Fibroblast of the aortic adventitia (primary cell): ENCODE measurements at regions not wholly inside any gene's neighbourhood (a gene's known extent, or its start where the extent isn't known, plus 50 kb on each side); places are given as distances from the start of the nearest gene placed in this dataset.

ENCODE experiments used
- DNase-seq: peaks from one replicate; pipeline ENCODE4 v3.0.0-alpha.2; 2010; ENCODE audit warnings: low read depth
- H3K4me3 ChIP-seq: 2 replicates; pipeline ENCODE4 v1.5.1; 2011; ENCODE audit warnings: low read depth, mild to moderate bottlenecking, control low read depth, low read length, moderate library complexity
- CTCF ChIP-seq: IDR thresholded peaks from 2 replicates; pipeline ENCODE4 v1.5.1; 2011; ENCODE audit warnings: mild to moderate bottlenecking, low read length, control low read depth, inconsistent platforms; ENCODE audit not compliant: insufficient read depth

- no peak overlapping the region for H3K4me3 ChIP-seq
- DNase-seq = no peak
Observed at GRCh38 chr1:212155219-212155618, 119.7 kb downstream of the DTL start.

GRCh38 chr1:212157252-212157651 is 121.7 kb downstream of the DTL start:
- no peak for DNase-seq
- H3K4me3 ChIP-seq = no peak overlapping the region
- TF ChIP-seq CTCF = no peak

More at GRCh38 chr1:212155219-212155618, 119.7 kb downstream of the DTL start:
- no peak for TF ChIP-seq CTCF

- TF ChIP-seq CTCF = no peak
- DNase-seq = no peak
- H3K4me3 ChIP-seq = no peak overlapping the region
Observed at GRCh38 chr1:212158912-212159796, 123.6 kb downstream of the DTL start.

GRCh38 chr1:212161231-212161781 is 123.9 kb upstream of the PPP2R5A start:
- peak; percentile 84 for DNase-seq
- TF ChIP-seq CTCF = no peak
- no peak overlapping the region for H3K4me3 ChIP-seq

- H3K4me3 ChIP-seq = no peak overlapping the region
- DNase-seq = peak; percentile 69
Observed at GRCh38 chr1:212162635-212163034, 122.6 kb upstream of the PPP2R5A start.

More at GRCh38 chr1:212162635-212163034, 122.6 kb upstream of the PPP2R5A start:
- TF ChIP-seq CTCF = no peak
